ENCODE measurements at regions not wholly inside any gene's neighbourhood (a gene's known extent, or its start where the extent isn't known, plus 50 kb on each side); places are given as distances from the start of the nearest gene placed in this dataset.
"Not testable (repeated sequence)": the region's sequence is repeated elsewhere in the genome, so short reads cannot be mapped to it uniquely, and the experiment has no call there.

DNA sequence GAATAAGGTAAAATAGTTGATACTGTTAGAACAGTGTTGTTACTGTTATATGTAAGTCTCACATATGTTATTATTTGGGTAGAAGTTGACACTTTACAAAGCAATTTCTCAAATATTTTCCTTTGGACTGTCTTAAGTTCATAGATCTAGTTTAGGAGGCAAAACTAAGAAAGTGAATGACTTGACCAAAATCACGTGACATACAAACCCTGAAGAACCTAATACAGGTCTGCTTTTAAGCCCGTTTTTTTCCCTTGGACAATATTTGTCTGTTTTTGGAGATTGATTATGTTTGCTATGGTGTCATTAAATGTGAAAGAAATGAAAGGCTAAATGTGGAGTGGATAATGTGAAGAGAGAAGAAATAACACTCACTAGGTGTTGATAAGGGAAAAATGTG is 644.9 kb upstream of the PITX2 start:
- DNase-seq (ENCODE audit: low read depth, low spot score), result no peak

GRCh38 chr4:111268769-111269414 is 646.0 kb upstream of the PITX2 start:
- DNase-seq (ENCODE audit: low read depth, low spot score), result no peak

GRCh38 chr4:111269439-111269838 is 646.6 kb upstream of the PITX2 start:
- no peak for DNase-seq (ENCODE audit: low read depth, low spot score)

GRCh38 chr4:111274060-111274459 is 651.2 kb upstream of the PITX2 start:
- no peak for DNase-seq (ENCODE audit: low read depth, low spot score)

DNA sequence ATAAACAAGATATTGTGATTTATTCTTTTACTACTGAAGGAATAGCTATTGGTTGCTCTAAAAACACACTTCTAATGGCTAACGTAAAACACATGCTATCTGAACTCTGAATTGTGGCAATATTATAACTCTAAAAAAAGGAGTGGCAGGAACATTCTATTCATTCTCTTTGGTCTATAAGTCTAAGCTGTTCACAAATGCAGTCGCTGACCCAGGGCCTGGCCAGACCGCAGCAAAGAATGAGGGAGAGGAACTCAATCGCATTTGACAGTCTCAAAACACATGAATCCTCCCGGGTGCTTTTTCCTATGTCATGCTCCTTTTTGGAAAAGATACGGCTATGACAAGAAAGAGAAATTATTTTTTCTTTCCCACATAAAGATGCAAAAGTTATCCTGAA is 651.6 kb upstream of the PITX2 start:
- no peak for DNase-seq (ENCODE audit: low read depth, low spot score)

DNA sequence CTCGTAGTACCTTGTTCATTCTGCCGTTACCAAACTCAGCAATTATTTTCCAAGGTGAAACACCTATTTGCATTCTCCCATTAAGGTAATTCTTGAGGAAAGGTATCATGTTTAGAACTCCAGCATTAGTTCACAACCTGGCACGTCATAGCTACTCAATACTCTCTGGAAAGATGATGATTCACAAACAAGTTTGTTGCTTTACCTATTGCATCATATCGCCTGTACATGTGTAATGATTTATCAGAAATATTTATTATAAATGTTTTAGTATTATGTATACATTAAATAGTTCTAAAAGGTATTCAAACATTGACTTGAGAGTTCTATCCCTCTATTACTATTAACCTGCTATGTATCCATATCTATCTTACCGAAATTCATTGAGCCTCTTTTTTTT is 658.3 kb upstream of the PITX2 start:
- no peak for DNase-seq (ENCODE audit: low read depth, low spot score)

- no peak for DNase-seq (ENCODE audit: low read depth, low spot score)
These were observed 659.2 kb upstream of the PITX2 start for GRCh38 chr4:111282035-111282434.

DNA sequence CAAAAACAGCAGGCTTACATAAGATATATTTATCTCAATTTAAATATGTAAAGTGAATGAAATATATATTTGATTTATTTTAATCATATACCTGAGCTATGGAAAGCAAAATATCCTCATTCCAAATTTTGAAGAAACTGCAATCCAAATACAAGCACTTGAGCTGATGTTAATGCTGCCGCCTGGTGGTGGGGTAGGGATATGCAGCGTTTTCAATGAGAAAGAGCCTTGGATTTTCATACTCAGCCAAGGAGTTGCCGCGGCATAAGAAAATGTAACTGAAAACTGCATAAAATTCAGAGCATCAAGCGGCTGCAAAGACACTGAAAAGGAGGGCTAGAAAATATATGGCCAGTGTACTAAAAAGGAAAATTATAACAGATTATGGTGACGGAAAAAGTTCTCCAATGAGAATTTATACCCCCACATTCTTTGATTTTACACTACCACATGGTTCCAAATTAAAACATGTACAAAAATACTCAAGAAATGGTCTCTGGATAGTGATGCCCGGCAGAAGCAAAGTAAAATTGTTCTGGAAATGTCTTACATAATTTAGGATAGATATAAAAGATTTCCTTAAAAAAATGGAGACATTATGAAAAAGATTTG is 660.3 kb upstream of the PITX2 start:
- peak; percentile 55 for DNase-seq (ENCODE audit: low read depth, low spot score)

DNA sequence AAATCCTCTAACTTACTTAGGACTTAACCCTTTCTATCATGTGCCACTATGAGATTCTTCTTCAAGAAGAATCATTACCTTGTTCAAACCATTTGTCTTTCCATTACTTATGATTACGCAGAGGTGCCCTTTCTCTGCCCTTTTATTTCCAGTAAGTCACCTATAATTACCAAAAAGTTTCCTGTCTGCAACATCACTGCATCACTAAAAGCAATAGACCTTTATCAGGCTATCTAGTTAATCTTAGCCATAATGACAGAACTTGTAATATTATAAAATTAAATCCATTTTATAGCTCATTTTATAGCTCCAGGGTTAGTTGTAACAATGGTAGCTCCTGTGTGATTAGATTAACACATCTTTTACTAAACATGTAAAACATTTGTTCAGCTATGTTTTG is 673.6 kb upstream of the PITX2 start:
- DNase-seq (ENCODE audit: low read depth, low spot score), result no peak

DNA sequence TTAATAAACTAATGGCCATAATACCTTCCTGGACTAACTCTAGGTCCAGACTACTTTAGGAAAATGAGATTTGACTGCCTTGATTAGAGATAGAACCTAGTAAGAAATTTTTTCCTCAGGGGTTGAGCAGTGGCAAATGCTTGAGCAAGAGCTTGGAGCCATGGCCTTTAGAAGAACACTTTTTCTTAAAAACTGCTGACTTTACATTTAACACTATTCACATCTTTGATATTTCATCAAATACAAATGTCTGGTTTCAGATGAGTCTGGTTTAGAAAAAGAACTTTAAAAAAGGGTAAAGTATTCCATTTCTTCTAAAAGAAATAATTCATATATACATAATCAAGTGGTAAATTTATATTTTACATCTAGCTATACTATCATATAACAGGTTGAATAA is 680.9 kb upstream of the PITX2 start:
- DNase-seq (ENCODE audit: low read depth, low spot score), result no peak

- no peak for DNase-seq (ENCODE audit: low read depth, low spot score)
These were observed 700.6 kb upstream of the PITX2 start for GRCh38 chr4:111323496-111323895.

DNA sequence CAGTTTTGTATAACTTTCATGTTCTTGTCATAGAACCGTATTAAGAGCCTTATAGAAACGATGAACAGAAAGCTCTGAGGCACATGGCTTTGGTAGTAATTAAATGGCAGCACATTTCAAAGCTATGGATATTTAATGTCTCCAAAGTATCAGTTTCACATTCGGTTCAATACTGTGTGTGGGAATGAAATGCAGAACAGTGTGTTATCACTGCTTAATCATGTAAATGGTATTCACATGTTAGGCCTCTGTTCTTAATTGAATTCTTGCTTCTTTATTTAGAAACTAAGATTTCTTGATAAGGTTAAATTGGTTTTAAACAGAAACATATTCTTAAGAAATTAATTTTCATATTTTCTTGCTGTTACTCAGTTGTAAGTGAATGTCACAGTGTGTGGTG is 701.0 kb upstream of the PITX2 start:
- DNase-seq (ENCODE audit: low read depth, low spot score), result no peak

DNA sequence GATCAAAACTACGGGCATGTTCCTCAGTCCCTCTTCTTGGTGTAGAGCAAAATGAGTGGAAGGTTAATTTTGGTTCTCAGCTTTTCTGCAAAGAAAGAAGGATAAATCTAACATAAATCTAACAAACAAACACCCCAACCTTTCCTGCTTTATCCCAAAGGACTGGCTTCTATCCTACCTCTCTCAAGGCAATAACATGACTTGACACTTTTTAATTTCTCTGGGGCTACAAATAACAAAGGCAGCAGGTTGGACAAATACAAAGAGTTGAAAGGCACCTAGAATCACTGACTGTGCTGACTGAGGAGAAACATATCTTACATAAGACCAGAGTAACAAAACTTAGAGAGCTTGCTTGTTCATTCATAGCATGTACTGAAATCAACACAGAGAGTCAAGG is 703.6 kb upstream of the PITX2 start:
- no peak for DNase-seq (ENCODE audit: low read depth, low spot score)

DNA sequence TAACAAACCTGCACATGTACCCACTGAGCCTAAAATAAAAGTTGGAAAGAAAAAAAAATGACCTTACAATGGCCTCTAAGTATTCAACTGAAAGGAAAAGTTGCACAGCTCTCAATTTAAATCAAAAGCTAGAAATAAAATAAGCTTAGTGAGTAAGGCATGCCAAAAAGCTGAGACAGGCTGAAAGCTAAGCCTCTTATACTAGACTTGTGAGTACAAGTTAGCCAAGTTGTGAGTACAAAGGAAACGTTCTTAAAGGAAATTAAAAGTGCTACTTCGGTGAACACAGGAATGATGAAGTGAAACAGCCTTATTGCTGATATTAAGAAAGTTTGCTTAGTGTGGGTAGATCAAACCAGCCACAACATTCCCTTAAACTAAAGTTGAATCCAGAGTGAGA is 707.9 kb upstream of the PITX2 start:
- DNase-seq (ENCODE audit: low read depth, low spot score), result no peak

GRCh38 chr4:111334361-111334760 is 711.5 kb upstream of the PITX2 start:
- DNase-seq (ENCODE audit: low read depth, low spot score), result no peak

- peak; percentile 71 for DNase-seq (ENCODE audit: low read depth, low spot score)
These were observed 714.5 kb upstream of the PITX2 start for GRCh38 chr4:111337186-111337876.

DNA sequence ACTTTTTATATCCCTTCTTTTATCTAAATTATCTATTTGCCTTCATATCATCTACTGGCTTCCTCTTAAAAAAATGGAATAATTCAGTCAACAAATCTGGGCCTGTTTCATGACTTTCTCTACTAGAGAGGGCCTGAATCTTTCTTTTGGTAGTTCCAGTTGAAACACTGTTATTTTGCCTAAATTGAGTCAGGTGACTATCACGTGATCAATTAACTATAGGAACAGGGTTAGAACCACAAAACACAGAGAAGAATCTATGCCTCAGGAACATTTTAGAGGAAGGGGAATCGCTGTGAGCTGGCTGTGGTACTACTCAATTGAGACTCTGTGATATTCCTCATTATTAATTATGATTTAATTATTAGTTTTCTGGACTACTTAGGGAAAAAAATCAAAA is 736.7 kb upstream of the PITX2 start:
- no peak for DNase-seq (ENCODE audit: low read depth, low spot score)

DNA sequence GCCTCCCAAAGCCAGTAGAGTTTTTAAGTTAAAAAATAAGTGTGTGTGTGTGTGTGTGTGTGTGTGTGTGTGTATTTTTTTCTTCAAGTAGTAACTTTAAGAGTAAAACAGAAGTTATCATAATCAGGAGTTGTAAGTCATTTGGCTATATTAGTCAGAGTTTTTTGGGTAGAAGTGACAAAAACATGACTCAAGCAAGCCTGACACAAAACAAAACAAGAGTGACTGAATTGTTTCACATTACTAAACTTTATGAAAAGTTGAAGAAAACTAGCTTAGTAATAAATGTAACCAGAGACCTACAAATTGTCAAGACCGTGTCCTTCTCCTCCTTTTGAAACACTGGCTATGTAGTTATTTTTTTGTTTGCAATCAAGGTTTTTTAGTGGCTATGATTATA is 738.0 kb upstream of the PITX2 start:
- no peak for DNase-seq (ENCODE audit: low read depth, low spot score)

DNA sequence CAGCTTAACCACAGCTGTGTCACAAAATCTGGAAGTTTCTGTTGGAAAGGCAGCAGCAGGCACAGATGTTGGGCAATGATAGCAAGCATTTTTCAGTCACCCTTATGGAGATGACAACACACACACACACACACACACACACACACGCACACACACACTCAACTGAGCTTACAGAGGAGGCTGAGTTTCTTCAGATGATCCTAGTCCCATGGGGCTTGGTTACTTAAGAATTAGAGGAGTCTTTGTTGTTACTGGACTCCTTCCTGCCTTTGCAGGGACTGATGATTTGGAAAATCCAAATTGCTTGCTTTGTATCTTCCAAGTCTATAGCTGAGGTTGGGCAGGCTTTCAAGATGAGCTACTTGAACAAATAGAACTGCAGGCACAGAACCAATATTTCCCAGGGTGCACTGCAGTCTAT is 740.1 kb upstream of the PITX2 start:
- DNase-seq (ENCODE audit: low read depth, low spot score), result no peak

DNA sequence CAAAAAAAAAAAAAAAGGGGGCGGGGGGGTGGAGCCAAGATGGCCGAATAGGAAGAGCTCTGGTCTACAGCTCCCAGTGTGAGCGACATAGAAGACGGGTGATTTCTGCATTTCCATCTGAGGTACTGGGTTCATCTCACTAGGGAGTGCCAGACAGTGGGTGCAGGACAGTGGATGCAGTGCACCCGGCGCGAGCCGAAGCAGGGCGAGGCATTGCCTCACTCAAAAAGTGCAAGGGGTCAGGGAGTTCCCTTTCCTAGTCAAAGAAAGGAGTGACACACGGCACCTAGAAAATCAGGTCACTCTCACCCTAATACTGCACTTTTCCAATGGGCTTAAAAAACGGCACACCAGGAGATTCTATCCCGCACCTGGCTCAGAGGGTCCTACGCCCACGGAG is 755.0 kb upstream of the PITX2 start:
- not testable (repeated sequence) for DNase-seq (ENCODE audit: low read depth, low spot score)

DNA sequence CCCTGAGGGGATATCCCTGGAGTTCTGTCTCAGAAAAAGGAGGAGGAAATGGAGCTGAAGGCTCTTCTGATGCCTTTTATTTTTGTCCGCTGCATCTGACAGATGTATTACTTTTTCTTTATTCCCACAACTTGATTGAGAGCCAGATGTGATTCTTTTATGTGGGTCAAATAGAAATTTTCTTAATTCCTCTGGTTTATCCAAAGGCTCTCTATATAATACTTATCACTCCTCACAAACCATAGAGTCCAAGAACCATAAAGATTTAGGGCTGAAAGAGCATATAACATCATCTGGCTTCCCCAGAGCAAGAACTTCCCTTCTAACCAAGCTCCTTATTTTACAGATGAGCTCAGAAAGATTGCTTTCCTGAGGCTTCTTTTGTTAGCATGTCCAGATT is 756.7 kb upstream of the FAM241A start:
- no peak for DNase-seq (ENCODE audit: low read depth, low spot score)

DNA sequence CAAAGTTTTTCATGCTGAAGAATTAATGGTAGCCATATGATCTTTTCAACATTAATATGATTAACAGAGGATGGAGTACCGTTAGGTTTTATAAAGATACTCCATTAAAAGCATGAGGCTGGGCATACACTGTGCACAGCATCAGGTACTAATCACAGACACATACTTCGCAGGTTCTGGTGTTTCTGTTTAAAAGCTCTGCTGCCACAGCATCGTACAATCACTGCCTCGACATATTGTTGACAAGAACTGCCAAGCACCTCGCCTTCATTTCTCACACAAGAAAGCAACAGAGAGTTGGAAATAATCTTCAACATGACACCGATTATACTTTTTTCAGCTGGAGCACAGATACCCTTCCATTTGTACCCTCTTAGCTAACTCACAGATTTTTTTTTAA is 753.4 kb upstream of the FAM241A start:
- DNase-seq (ENCODE audit: low read depth, low spot score), result no peak

DNA sequence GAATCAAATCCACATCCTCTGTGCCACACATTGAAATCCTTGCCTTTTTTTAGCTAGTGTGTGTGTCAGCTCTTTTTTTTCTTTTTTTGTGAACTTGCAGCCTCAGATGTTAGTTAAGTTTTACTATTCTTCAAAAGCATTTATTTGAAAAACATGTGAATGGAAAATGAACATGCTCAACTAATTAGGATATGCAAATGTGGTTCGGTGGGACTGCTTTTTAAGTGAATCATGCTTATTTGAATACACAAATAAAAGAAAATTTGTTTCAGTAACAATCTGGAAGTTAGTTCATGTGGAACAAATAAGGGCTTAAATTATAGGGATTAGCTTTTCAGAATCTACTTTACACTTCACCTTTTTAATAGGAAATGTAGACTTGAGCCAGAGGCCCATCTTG is 751.5 kb upstream of the FAM241A start:
- DNase-seq (ENCODE audit: low read depth, low spot score), result no peak
